ENCODE measurements at regions not wholly inside any gene's neighbourhood (a gene's known extent, or its start where the extent isn't known, plus 50 kb on each side); places are given as distances from the start of the nearest gene placed in this dataset.

DNA sequence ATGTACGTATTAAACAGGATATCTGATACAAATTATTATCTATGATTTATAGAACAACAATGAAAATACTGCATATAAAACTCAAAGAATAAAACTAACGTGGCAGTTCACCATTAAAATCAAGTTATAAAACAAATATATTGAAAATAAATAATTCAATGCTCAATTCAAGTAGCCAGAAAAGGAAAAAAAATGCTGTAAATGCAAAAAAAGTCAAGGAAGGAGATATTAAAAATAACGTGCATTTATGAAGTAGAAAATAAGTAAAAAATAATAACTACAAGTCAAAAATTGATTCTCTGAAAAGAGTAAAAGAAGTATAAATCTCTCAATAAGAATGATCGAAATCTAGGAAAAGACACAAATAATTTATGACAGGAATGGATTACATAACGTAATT lies 460.5 kb upstream of the CD180 start:
- no peak overlapping the region for H4K91ac ChIP-seq (ENCODE audit: low read length)
- H3K4me2 ChIP-seq (ENCODE audit: low read length, poor library complexity, severe bottlenecking), result no peak overlapping the region
- no peak overlapping the region for H2BK5ac ChIP-seq (ENCODE audit: low read depth, low read length, poor library complexity, severe bottlenecking)
- no peak overlapping the region for H3K27ac ChIP-seq (ENCODE audit: low read length, poor library complexity, severe bottlenecking)
- H3K18ac ChIP-seq (ENCODE audit: low read depth in 1 of 2, low read length in 2 of 2), result no peak overlapping the region
- no peak overlapping the region for H2AK5ac ChIP-seq (ENCODE audit: low read length, severe bottlenecking)
- no peak overlapping the region for H4K8ac ChIP-seq (ENCODE audit: low read length)
- no peak for DNase-seq
- no peak overlapping the region for H2BK12ac ChIP-seq (ENCODE audit: low read length in 2 of 2)
- H3K27me3 ChIP-seq (ENCODE audit: control insufficient read depth in 1 of 2, insufficient read depth in 1 of 2, low read length in 2 of 2), result no peaks in the 10 kb centered on the region
- no peaks in the 10 kb centered on the region for H3K36me3 ChIP-seq (ENCODE audit: control insufficient read depth in 1 of 2, insufficient read depth in 2 of 2, low read depth in 1 of 2, low read length in 2 of 2)
- H2BK120ac ChIP-seq (ENCODE audit: low read depth, low read length), result no peak overlapping the region
- WGBS, result no CpG with 5 or more reads among the region's 5 CpGs
- H3K9me3 ChIP-seq (ENCODE audit: control insufficient read depth, low read length), result no peaks in the 10 kb centered on the region
- no peak overlapping the region for H2BK15ac ChIP-seq (ENCODE audit: low read depth, poor library complexity, severe bottlenecking)
- no peak overlapping the region for H2AFZ ChIP-seq (ENCODE audit: low read depth, low read length)
- H3K23ac ChIP-seq (ENCODE audit: low read length in 2 of 2), result no peak overlapping the region
- no peak overlapping the region for H3K4ac ChIP-seq (ENCODE audit: low read depth in 1 of 2, low read length in 2 of 2)
- H3K14ac ChIP-seq (ENCODE audit: low read length in 2 of 2), result no peak overlapping the region
- no peak overlapping the region for H3K4me3 ChIP-seq (ENCODE audit: insufficient read depth in 1 of 2, low read depth in 1 of 2, low read length in 2 of 2)
- no peaks in the 10 kb centered on the region for H3K79me1 ChIP-seq (replicated peaks; ENCODE audit: low read length, poor library complexity, severe bottlenecking)
- H3K4me1 ChIP-seq (ENCODE audit: control insufficient read depth, insufficient read depth, low read depth, low read length), result no peaks in the 10 kb centered on the region
- H3K9ac ChIP-seq (ENCODE audit: low read length), result no peak overlapping the region

DNA sequence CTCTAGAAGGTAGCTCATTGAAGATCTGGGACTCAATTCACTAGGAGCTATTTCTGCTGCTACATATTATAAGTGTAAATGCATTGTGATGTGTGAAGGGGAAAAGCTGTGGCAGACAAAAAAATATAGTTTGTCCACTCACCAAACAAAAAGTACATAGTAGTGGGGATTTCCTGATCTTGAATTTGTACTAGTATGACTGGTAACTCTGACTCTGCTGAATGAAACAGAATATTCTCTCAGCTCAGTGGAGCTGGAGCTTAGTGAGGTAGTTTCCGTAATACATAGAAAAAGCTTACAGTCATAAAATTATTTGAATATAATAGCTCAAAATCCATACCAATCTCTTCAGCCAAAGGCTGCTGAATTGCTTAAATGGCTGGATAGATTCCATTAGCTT lies 455.6 kb upstream of the CD180 start:
- H3K18ac ChIP-seq (ENCODE audit: low read depth in 1 of 2, low read length in 2 of 2), result no peak overlapping the region
- H3K9ac ChIP-seq (ENCODE audit: low read length), result no peak overlapping the region
- no peak overlapping the region for H3K4ac ChIP-seq (ENCODE audit: low read depth in 1 of 2, low read length in 2 of 2)
- H2AFZ ChIP-seq (ENCODE audit: low read depth, low read length), result no peak overlapping the region
- H3K27me3 ChIP-seq (ENCODE audit: control insufficient read depth in 1 of 2, insufficient read depth in 1 of 2, low read length in 2 of 2), result no peaks in the 10 kb centered on the region
- no peak overlapping the region for H4K8ac ChIP-seq (ENCODE audit: low read length)
- no peak overlapping the region for H2AK5ac ChIP-seq (ENCODE audit: low read length, severe bottlenecking)
- H3K14ac ChIP-seq (ENCODE audit: low read length in 2 of 2), result no peak overlapping the region
- H4K91ac ChIP-seq (ENCODE audit: low read length), result no peak overlapping the region
- no CpG with 5 or more reads among the region's 1 CpG for WGBS
- H3K4me2 ChIP-seq (ENCODE audit: low read length, poor library complexity, severe bottlenecking), result no peak overlapping the region
- no peaks in the 10 kb centered on the region for H3K79me1 ChIP-seq (replicated peaks; ENCODE audit: low read length, poor library complexity, severe bottlenecking)
- no peak overlapping the region for H3K23ac ChIP-seq (ENCODE audit: low read length in 2 of 2)
- H2BK12ac ChIP-seq (ENCODE audit: low read length in 2 of 2), result no peak overlapping the region
- DNase-seq, result no peak
- no peak overlapping the region for H3K4me3 ChIP-seq (ENCODE audit: insufficient read depth in 1 of 2, low read depth in 1 of 2, low read length in 2 of 2)
- no peaks in the 10 kb centered on the region for H3K9me3 ChIP-seq (ENCODE audit: control insufficient read depth, low read length)
- H3K36me3 ChIP-seq (ENCODE audit: control insufficient read depth in 1 of 2, insufficient read depth in 2 of 2, low read depth in 1 of 2, low read length in 2 of 2), result no peaks in the 10 kb centered on the region
- no peak overlapping the region for H3K27ac ChIP-seq (ENCODE audit: low read length, poor library complexity, severe bottlenecking)
- no peak overlapping the region for H2BK5ac ChIP-seq (ENCODE audit: low read depth, low read length, poor library complexity, severe bottlenecking)
- no peak overlapping the region for H2BK120ac ChIP-seq (ENCODE audit: low read depth, low read length)
- peaks cover 3% of the 10 kb centered on the region for H3K4me1 ChIP-seq (ENCODE audit: control insufficient read depth, insufficient read depth, low read depth, low read length)
- H2BK15ac ChIP-seq (ENCODE audit: low read depth, poor library complexity, severe bottlenecking), result no peak overlapping the region

DNA sequence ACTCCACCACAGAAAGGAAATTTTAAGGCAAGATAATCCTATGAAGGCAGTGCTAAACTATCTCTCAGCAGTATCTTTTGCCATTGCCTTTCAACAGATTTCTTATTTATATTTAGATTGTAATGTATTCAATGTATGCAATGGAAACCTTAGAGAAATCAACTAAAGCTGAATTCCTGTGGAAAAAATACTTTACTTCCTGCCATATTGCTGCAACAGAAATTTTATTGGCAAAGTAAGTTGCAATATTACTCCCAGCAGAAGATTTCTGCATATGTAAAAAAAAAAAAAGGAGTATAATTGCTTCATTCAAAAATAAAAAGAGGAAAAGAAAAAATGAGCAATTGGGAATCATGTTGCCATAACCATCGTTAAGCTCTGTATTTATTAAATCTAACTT lies 454.6 kb upstream of the CD180 start:
- Histone ChIP-seq H3K4ac (ENCODE audit: low read depth in 1 of 2, low read length in 2 of 2) (no peak overlapping the region), H3K18ac (ENCODE audit: low read depth in 1 of 2, low read length in 2 of 2) (no peak overlapping the region), H3K9me3 (ENCODE audit: control insufficient read depth, low read length) (no peaks in the 10 kb centered on the region), H4K8ac (ENCODE audit: low read length) (no peak overlapping the region), H3K27ac (ENCODE audit: low read length, poor library complexity, severe bottlenecking) (no peak overlapping the region), H3K23ac (ENCODE audit: low read length in 2 of 2) (no peak overlapping the region), H3K14ac (ENCODE audit: low read length in 2 of 2) (no peak overlapping the region), H2BK12ac (ENCODE audit: low read length in 2 of 2) (no peak overlapping the region), H3K36me3 (ENCODE audit: control insufficient read depth in 1 of 2, insufficient read depth in 2 of 2, low read depth in 1 of 2, low read length in 2 of 2) (no peaks in the 10 kb centered on the region), H3K4me3 (ENCODE audit: insufficient read depth in 1 of 2, low read depth in 1 of 2, low read length in 2 of 2) (no peak overlapping the region), H3K4me1 (ENCODE audit: control insufficient read depth, insufficient read depth, low read depth, low read length) (peaks cover 5% of the 10 kb centered on the region), H2AK5ac (ENCODE audit: low read length, severe bottlenecking) (no peak overlapping the region), H3K27me3 (ENCODE audit: control insufficient read depth in 1 of 2, insufficient read depth in 1 of 2, low read length in 2 of 2) (no peaks in the 10 kb centered on the region), H3K79me1 (replicated peaks; ENCODE audit: low read length, poor library complexity, severe bottlenecking) (no peaks in the 10 kb centered on the region), H3K4me2 (ENCODE audit: low read length, poor library complexity, severe bottlenecking) (no peak overlapping the region), H3K9ac (ENCODE audit: low read length) (no peak overlapping the region), H2BK15ac (ENCODE audit: low read depth, poor library complexity, severe bottlenecking) (no peak overlapping the region), H2BK5ac (ENCODE audit: low read depth, low read length, poor library complexity, severe bottlenecking) (no peak overlapping the region), H2BK120ac (ENCODE audit: low read depth, low read length) (no peak overlapping the region), H4K91ac (ENCODE audit: low read length) (no peak overlapping the region), H2AFZ (ENCODE audit: low read depth, low read length) (no peak overlapping the region)
- WGBS, result no CpG with 5 or more reads among the region's 1 CpG
- no peak for DNase-seq

DNA sequence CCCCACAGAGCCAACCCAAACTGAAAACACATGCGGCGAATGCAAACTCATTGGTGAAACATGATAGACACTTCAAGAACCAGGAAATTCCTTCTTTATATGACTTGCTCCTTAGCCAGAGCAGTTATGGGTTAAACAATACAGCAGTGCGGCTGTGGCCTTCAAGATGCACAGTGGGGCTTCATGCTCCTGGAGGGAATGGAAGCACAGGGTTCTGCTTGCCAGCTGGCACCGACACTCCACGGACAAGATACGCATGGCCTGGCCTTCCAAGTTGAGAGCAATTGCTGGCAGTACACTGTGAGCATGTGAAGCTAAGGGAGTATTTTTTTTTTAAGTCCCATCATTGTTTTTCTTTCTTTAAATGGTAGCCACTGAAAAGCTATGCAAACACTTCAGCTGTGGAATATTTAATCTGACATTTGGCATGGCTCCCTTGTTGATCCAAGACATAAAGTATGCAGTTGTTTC lies 451.6 kb upstream of the CD180 start:
- no peak overlapping the region for H4K8ac ChIP-seq (ENCODE audit: low read length)
- H3K79me1 ChIP-seq (replicated peaks; ENCODE audit: low read length, poor library complexity, severe bottlenecking), result no peaks in the 10 kb centered on the region
- 95% methylated on average over 6 of the region's 6 CpGs for WGBS
- no peak overlapping the region for H2BK15ac ChIP-seq (ENCODE audit: low read depth, poor library complexity, severe bottlenecking)
- no peak overlapping the region for H3K23ac ChIP-seq (ENCODE audit: low read length in 2 of 2)
- H2BK120ac ChIP-seq (ENCODE audit: low read depth, low read length), result no peak overlapping the region
- H3K27ac ChIP-seq (ENCODE audit: low read length, poor library complexity, severe bottlenecking), result peak overlapping the region; percentile 72
- no peak for DNase-seq
- H4K91ac ChIP-seq (ENCODE audit: low read length), result no peak overlapping the region
- no peak overlapping the region for H3K4ac ChIP-seq (ENCODE audit: low read depth in 1 of 2, low read length in 2 of 2)
- H3K9me3 ChIP-seq (ENCODE audit: control insufficient read depth, low read length), result peaks cover 4% of the 10 kb centered on the region
- H3K36me3 ChIP-seq (ENCODE audit: control insufficient read depth in 1 of 2, insufficient read depth in 2 of 2, low read depth in 1 of 2, low read length in 2 of 2), result no peaks in the 10 kb centered on the region
- H3K9ac ChIP-seq (ENCODE audit: low read length), result peak overlapping the region; percentile 31
- H2AK5ac ChIP-seq (ENCODE audit: low read length, severe bottlenecking), result no peak overlapping the region
- peaks cover 5% of the 10 kb centered on the region for H3K4me1 ChIP-seq (ENCODE audit: control insufficient read depth, insufficient read depth, low read depth, low read length)
- peak overlapping the region; percentile 51 for H3K4me2 ChIP-seq (ENCODE audit: low read length, poor library complexity, severe bottlenecking)
- no peak overlapping the region for H2BK5ac ChIP-seq (ENCODE audit: low read depth, low read length, poor library complexity, severe bottlenecking)
- no peak overlapping the region for H3K14ac ChIP-seq (ENCODE audit: low read length in 2 of 2)
- peak overlapping the region in 1 of 2 experiments; percentile 15 for H2BK12ac ChIP-seq (ENCODE audit: low read length in 2 of 2)
- no peaks in the 10 kb centered on the region for H3K27me3 ChIP-seq (ENCODE audit: control insufficient read depth in 1 of 2, insufficient read depth in 1 of 2, low read length in 2 of 2)
- H3K18ac ChIP-seq (ENCODE audit: low read depth in 1 of 2, low read length in 2 of 2), result peak overlapping the region in 1 of 2 experiments; percentile 69
- no peak overlapping the region for H2AFZ ChIP-seq (ENCODE audit: low read depth, low read length)
- peak overlapping the region in 1 of 2 experiments; percentile 46 for H3K4me3 ChIP-seq (ENCODE audit: insufficient read depth in 1 of 2, low read depth in 1 of 2, low read length in 2 of 2)
